GM12878 (cell line): ENCODE measurements at regions not wholly inside any gene's neighbourhood (a gene's known extent, or its start where the extent isn't known, plus 50 kb on each side); places are given as distances from the start of the nearest gene placed in this dataset.

Experiments used
- ATAC-seq: fragments of 200-7000 bp; cut with Tn5 transposase; 3 replicates; pipeline ENCODE4 v1.9.1; 2020; ENCODE audit warnings: mild to moderate bottlenecking, moderate library complexity
- BruUV-seq: library from RNA; stranded (reverse); fragments of 400-500 nt; replicated peaks from 2 replicates; lab custom pipeline; 2021; lab: Mats Ljungman, UMichigan
- CTCF ChIA-PET: fragments of 300-600 bp; sonication (Branson Sonifier 250); formaldehyde crosslinking; extraction: SDS; loops from one replicate; lab custom pipeline; 2021; ENCODE audit warnings: inconsistent platforms; lab: Yijun Ruan, JAX
- POLR2A ChIA-PET: fragments of 350-600 bp; formaldehyde crosslinking; extraction: SDS; loops from one replicate; lab custom pipeline; 2021; ENCODE audit warnings: inconsistent platforms; lab: Charles Lee
- RAD21 ChIA-PET: fragments of 300-600 bp; sonication (Branson Sonifier 250); formaldehyde crosslinking; loops from one replicate; lab custom pipeline; 2023; ENCODE audit warnings: antibody characterized with exemption; ENCODE audit not compliant: unreplicated experiment; lab: Charles Lee
- SMC1A ChIA-PET: fragments of 300-600 bp; sonication (Branson Sonifier 250); formaldehyde crosslinking; loops from one replicate; lab custom pipeline; 2023; ENCODE audit not compliant: unreplicated experiment, uncharacterized antibody; lab: Charles Lee
- DNase-seq: peaks from one replicate; pipeline ENCODE4 v3.0.0-alpha.2; 2011; ENCODE audit warnings: low read depth, low spot score
- FAIRE-seq: peaks from 3 replicates; lab custom pipeline; 2011; peaks lifted over from hg19 to GRCh38; lab: Jason Lieb, UNC
- H2AFZ ChIP-seq: 2 replicates; pipeline ENCODE4 v1.6.0; 2011; ENCODE audit warnings: low read depth, low read length, control low read depth; ENCODE audit not compliant: control insufficient read depth
- H3K27ac ChIP-seq: 2 replicates; pipeline ENCODE4 v1.5.1; 2011; ENCODE audit warnings: control low read depth; ENCODE audit not compliant: control insufficient read depth, insufficient read depth
- H3K27me3 ChIP-seq, 2 experiments: replicated peaks in 1 of 2; 2 replicates each; pipeline versions ENCODE4 v1.6.0 to v1.6.1; 2011; ENCODE audit warnings: low read length in 1 of 2; ENCODE audit not compliant: control insufficient read depth in 2 of 2, insufficient read depth in 2 of 2
- H3K36me3 ChIP-seq, 2 experiments: 2 replicates each; pipeline ENCODE4 v1.5.1; 2011; ENCODE audit warnings: low read length in 1 of 2; ENCODE audit not compliant: control insufficient read depth in 2 of 2, insufficient read depth in 2 of 2
- H3K4me1 ChIP-seq: 2 replicates; pipeline ENCODE4 v1.6.1; 2011; ENCODE audit warnings: mild to moderate bottlenecking, low read length, moderate library complexity, mixed read lengths; ENCODE audit not compliant: control insufficient read depth, insufficient read depth
- H3K4me2 ChIP-seq: 2 replicates; pipeline ENCODE4 v1.6.0; 2011; ENCODE audit warnings: control low read depth; ENCODE audit not compliant: control insufficient read depth, insufficient read depth
- H3K4me3 ChIP-seq: fragments of 200-600 bp; sonication (generic); 2 replicates; pipeline ENCODE4 v1.5.1; 2016
- H3K79me2 ChIP-seq: 2 replicates; pipeline ENCODE4 v1.6.0; 2011; ENCODE audit warnings: low read length; ENCODE audit not compliant: control insufficient read depth, insufficient read depth
- H3K9ac ChIP-seq: 2 replicates; pipeline ENCODE4 v1.8.0; 2011; ENCODE audit warnings: low read length, control low read depth, mixed read lengths; ENCODE audit not compliant: control insufficient read depth, insufficient read depth
- H3K9me3 ChIP-seq: replicated peaks from 3 replicates; pipeline ENCODE4 v1.5.1; 2011; ENCODE audit warnings: mild to moderate bottlenecking, low read length; ENCODE audit not compliant: control insufficient read depth, insufficient read depth
- H4K20me1 ChIP-seq: 2 replicates; pipeline ENCODE4 v1.6.0; 2011; ENCODE audit not compliant: control insufficient read depth, insufficient read depth
- GATAD2B ChIP-seq: fragments of 450-650 bp; conservative IDR thresholded peaks from 2 replicates; pipeline ENCODE4 v1.6.1; 2017; ENCODE audit warnings: low read depth, mild to moderate bottlenecking, moderate library complexity
- IKZF1 ChIP-seq: fragments of 450-650 bp; conservative IDR thresholded peaks from 2 replicates; pipeline ENCODE4 v1.6.1; 2017; ENCODE audit warnings: antibody characterized with exemption, mild to moderate bottlenecking
- JUND ChIP-seq: IDR thresholded peaks from 2 replicates; pipeline ENCODE4 v1.6.1; 2012; ENCODE audit warnings: low read depth, mild to moderate bottlenecking, low read length, improper control_type of control experiment, moderate library complexity
- NBN ChIP-seq: fragments of 450-650 bp; IDR thresholded peaks from 2 replicates; pipeline ENCODE4 v1.6.1; 2016
- PKNOX1 ChIP-seq: fragments of 450-650 bp; IDR thresholded peaks from 2 replicates; pipeline ENCODE4 v1.6.1; 2016; ENCODE audit warnings: mild to moderate bottlenecking
- TAF1 ChIP-seq: IDR thresholded peaks from 2 replicates; pipeline ENCODE4 v1.6.1; 2011; ENCODE audit warnings: mild to moderate bottlenecking, low read depth, low read length, borderline replicate concordance
- TCF7 ChIP-seq: IDR thresholded peaks from 2 replicates; pipeline ENCODE4 v1.6.1; 2014; ENCODE audit warnings: antibody characterized with exemption, borderline replicate concordance
- WGBS: methylation state at CpG from one replicate; pipeline ENCODE4 v1.1.6; 2016; ENCODE audit warnings: low lambda C conversion rate; ENCODE audit not compliant: insufficient replicate concordance, insufficient coverage; ENCODE audit errors: missing lambda C conversion rate; 5-methylcytosine and 5-hydroxymethylcytosine counted together
- in situ Hi-C: fragments of 300-500 bp; cut with MboI; formaldehyde crosslinking; loops from 9 replicates; pipeline ENCODE4 v1.14.3; 2018; ENCODE audit warnings: mixed read lengths
- intact Hi-C: fragments of 100-400 bp; cut with micrococcal nuclease; formaldehyde crosslinking; loops from one replicate; pipeline ENCODE4 v1.14.2; 2022; ENCODE audit not compliant: unreplicated experiment

GRCh38 chr3:82353306-82354171 lies 592.1 kb upstream of the GBE1 start:
- Histone ChIP-seq H3K27me3 (no peaks in the 10 kb centered on the region), H4K20me1 (no peaks in the 10 kb centered on the region), H3K4me3 (no peak overlapping the region), H3K9ac (no peak overlapping the region), H2AFZ (no peak overlapping the region; the same call in 1 of the 2 replicates), H3K79me2 (no peaks in the 10 kb centered on the region), H3K4me2 (no peak overlapping the region), H3K4me1 (no peaks in the 10 kb centered on the region), H3K27ac (no peak overlapping the region), H3K9me3 (no peaks in the 10 kb centered on the region), H3K36me3 (no peaks in the 10 kb centered on the region)
- DNase-seq: no peak
- FAIRE-seq: no peak
- POLR2A ChIA-PET: no interaction called here
- SMC1A ChIA-PET: interaction anchor here (1.2 to 1.7 kb wide), 2 partner anchors 9 to 14 kb away, joined by 3 to 4 read pairs; no protein-coding TSS in a partner anchor
- ATAC-seq: peak; percentile 69
- intact Hi-C loops (no loop called here), in situ Hi-C loops (no loop called here)
- WGBS: 29% methylated on average over 6 of the region's 6 CpGs
- RAD21 ChIA-PET: no interaction called here
- CTCF ChIA-PET: no interaction called here
- TF ChIP-seq JUND: no peak
- no peak for TF ChIP-seq TAF1
- TF ChIP-seq NBN: no peak
- no peak for TF ChIP-seq IKZF1
- TF ChIP-seq GATAD2B: no peak
- TF ChIP-seq PKNOX1: 0 out of 2 replicates have a peak, but pooled peaks have one; percentile 1
- no peak for TF ChIP-seq TCF7
- BruUV-seq: no TSS peak
